CD8-positive, alpha-beta memory T cell (primary cell): ENCODE measurements at regions not wholly inside any gene's neighbourhood (a gene's known extent, or its start where the extent isn't known, plus 50 kb on each side); places are given as distances from the start of the nearest gene placed in this dataset.
A peak's percentile ranks its signal among the peaks of the same experiment; 100 is the strongest.

ENCODE experiments used
- CTCF ChIA-PET: fragments of 350-600 bp; sonication (Branson Sonifier 250); formaldehyde crosslinking; loops from one replicate; lab custom pipeline; 2021; ENCODE audit warnings: antibody characterized with exemption; lab: Charles Lee
- POLR2A ChIA-PET: fragments of 350-600 bp; sonication (Branson Sonifier 250); formaldehyde crosslinking; loops from one replicate; lab custom pipeline; 2021; ENCODE audit warnings: antibody characterized with exemption; lab: Charles Lee
- DNase-seq, 5 donors: peaks; one replicate each; pipeline versions ENCODE4 v3.0.0 to v3.0.0-alpha.2; 2020 to 2022; ENCODE audit warnings: mixed read lengths in 1 of 5
- H3K27ac ChIP-seq: one replicate; pipeline ENCODE4 v1.7.0; 2013; ENCODE audit warnings: low read depth, mild to moderate bottlenecking, low read length, moderate library complexity
- H3K27me3 ChIP-seq: 2 replicates; pipeline ENCODE4 v1.7.0; 2013; ENCODE audit warnings: low read length, mild to moderate bottlenecking; ENCODE audit not compliant: insufficient read depth, poor library complexity, severe bottlenecking
- H3K36me3 ChIP-seq: 2 replicates; pipeline ENCODE4 v1.7.0; 2013; ENCODE audit warnings: mild to moderate bottlenecking, low read length, moderate library complexity; ENCODE audit not compliant: insufficient read depth
- H3K4me1 ChIP-seq: 2 replicates; pipeline ENCODE4 v1.7.0; 2013; ENCODE audit warnings: mild to moderate bottlenecking, low read length, moderate library complexity; ENCODE audit not compliant: insufficient read depth
- H3K4me3 ChIP-seq: 2 replicates; pipeline ENCODE4 v1.7.0; 2013; ENCODE audit warnings: mild to moderate bottlenecking, low read length
- H3K9me3 ChIP-seq: 2 replicates; pipeline ENCODE4 v1.7.0; 2013; ENCODE audit warnings: mild to moderate bottlenecking, low read length
- H3K27ac Mint-ChIP-seq, 8 donors: one replicate each; pipeline ENCODE4 v1.8.0; 2020 to 2021; ENCODE audit warnings: mixed read lengths in 8 of 8, mild to moderate bottlenecking in 6 of 8, inconsistent platforms in 3 of 8, moderate library complexity in 3 of 8
- H3K27me3 Mint-ChIP-seq, 2 donors: one replicate each; pipeline ENCODE4 v1.8.0; 2020 to 2021; ENCODE audit warnings: mixed read lengths in 2 of 2, mild to moderate bottlenecking in 1 of 2, moderate library complexity in 1 of 2
- H3K36me3 Mint-ChIP-seq, 3 donors: one replicate each; pipeline ENCODE4 v1.8.0; 2020 to 2021; ENCODE audit warnings: mixed read lengths in 3 of 3, inconsistent platforms in 1 of 3, mild to moderate bottlenecking in 1 of 3
- H3K4me1 Mint-ChIP-seq, 3 donors: one replicate each; pipeline ENCODE4 v1.8.0; 2020 to 2021; ENCODE audit warnings: mixed read lengths in 3 of 3, inconsistent platforms in 1 of 3, mild to moderate bottlenecking in 1 of 3
- H3K4me3 Mint-ChIP-seq, 7 donors: one replicate each; pipeline ENCODE4 v1.8.0; 2020 to 2021; ENCODE audit warnings: mixed read lengths in 7 of 7, mild to moderate bottlenecking in 6 of 7, moderate library complexity in 4 of 7, inconsistent platforms in 2 of 7
- H3K9me3 Mint-ChIP-seq, 5 donors: one replicate each; pipeline ENCODE4 v1.8.0; 2020 to 2022; ENCODE audit warnings: mixed read lengths in 5 of 5, mild to moderate bottlenecking in 3 of 5, moderate library complexity in 2 of 5, inconsistent platforms in 1 of 5

- ChIA-PET POLR2A (no interaction called here), CTCF (interaction anchor here (1.0 kb wide), 1 partner anchor 27 kb away, joined by 3 read pairs; no protein-coding TSS in a partner anchor)
- DNase-seq = no peak
- Mint-ChIP-seq H3K9me3 (no peaks in the 10 kb centered on the region), H3K36me3 (no peaks in the 10 kb centered on the region), H3K4me1 (no peaks in the 10 kb centered on the region), H3K27ac (no peak overlapping the region), H3K27me3 (peaks cover 0 to 4% of the 10 kb centered on the region in 2 donors), H3K4me3 (no peak overlapping the region)
- H3K4me3 ChIP-seq = no peak overlapping the region
- no peaks in the 10 kb centered on the region for H3K36me3 ChIP-seq
- no peaks in the 10 kb centered on the region for H3K27me3 ChIP-seq
- no peaks in the 10 kb centered on the region for H3K4me1 ChIP-seq
- no peak overlapping the region for H3K27ac ChIP-seq
- H3K9me3 ChIP-seq = no peaks in the 10 kb centered on the region
Observed at GRCh38 chr16:85525420-85526184, 87.5 kb upstream of the GSE1 start.

- Mint-ChIP-seq H3K9me3 (no peaks in the 10 kb centered on the region), H3K4me1 (no peaks in the 10 kb centered on the region), H3K4me3 (no peak overlapping the region), H3K27me3 (peaks cover 0 to 4% of the 10 kb centered on the region in 2 donors), H3K27ac (peak overlapping the region in 1 of 8 donors; percentile 33), H3K36me3 (no peaks in the 10 kb centered on the region)
- no peaks in the 10 kb centered on the region for H3K9me3 ChIP-seq
- POLR2A ChIA-PET = no interaction called here
- no peaks in the 10 kb centered on the region for H3K36me3 ChIP-seq
- CTCF ChIA-PET = interaction anchor here (1.0 kb wide), 1 partner anchor 26 kb away, joined by 3 read pairs; no protein-coding TSS in a partner anchor
- H3K27me3 ChIP-seq = no peaks in the 10 kb centered on the region
- H3K4me3 ChIP-seq = no peak overlapping the region
- no peaks in the 10 kb centered on the region for H3K4me1 ChIP-seq
- H3K27ac ChIP-seq = no peak overlapping the region
- DNase-seq = no peak
Observed at GRCh38 chr16:85526185-85526974, 86.7 kb upstream of the GSE1 start.

- no peak overlapping the region for H3K4me3 Mint-ChIP-seq
Observed at GRCh38 chr16:85527042-85527766, 85.9 kb upstream of the GSE1 start.

GRCh38 chr16:85527767-85528297 lies 85.3 kb upstream of the GSE1 start:
- Mint-ChIP-seq H3K27me3 (peaks cover 0 to 4% of the 10 kb centered on the region in 2 donors), H3K9me3 (no peaks in the 10 kb centered on the region), H3K4me3 (no peak overlapping the region), H3K36me3 (no peaks in the 10 kb centered on the region), H3K27ac (no peak overlapping the region), H3K4me1 (no peaks in the 10 kb centered on the region)
- ChIA-PET POLR2A (no interaction called here), CTCF (interaction anchor here (1.1 to 2.8 kb wide), 5 partner anchors 22 to 99 kb away, joined by 3 to 11 read pairs (median 5); no protein-coding TSS in a partner anchor)
- no peak overlapping the region for H3K4me3 ChIP-seq
- no peaks in the 10 kb centered on the region for H3K9me3 ChIP-seq
- no peak for DNase-seq
- H3K27me3 ChIP-seq = no peaks in the 10 kb centered on the region
- H3K27ac ChIP-seq = no peak overlapping the region
- no peaks in the 10 kb centered on the region for H3K36me3 ChIP-seq
- H3K4me1 ChIP-seq = no peaks in the 10 kb centered on the region

More at GRCh38 chr16:85527042-85527766, 85.9 kb upstream of the GSE1 start:
- Mint-ChIP-seq H3K9me3 (no peaks in the 10 kb centered on the region), H3K36me3 (no peaks in the 10 kb centered on the region), H3K27ac (no peak overlapping the region), H3K4me1 (no peaks in the 10 kb centered on the region), H3K27me3 (peaks cover 0 to 4% of the 10 kb centered on the region in 2 donors)
- ChIA-PET CTCF (no interaction called here), POLR2A (no interaction called here)
- Histone ChIP-seq H3K27me3 (no peaks in the 10 kb centered on the region), H3K4me1 (no peaks in the 10 kb centered on the region), H3K36me3 (no peaks in the 10 kb centered on the region), H3K27ac (no peak overlapping the region), H3K9me3 (no peaks in the 10 kb centered on the region), H3K4me3 (no peak overlapping the region)
- no peak for DNase-seq

GRCh38 chr16:85528528-85529387 lies 84.4 kb upstream of the GSE1 start:
- CTCF ChIA-PET = interaction anchor here (1.1 to 2.8 kb wide), 12 partner anchors 17 to 100 kb away, joined by 3 to 11 read pairs (median 4); partner anchors contain the start of gene GSE1
- Mint-ChIP-seq H3K36me3 (no peaks in the 10 kb centered on the region), H3K9me3 (no peaks in the 10 kb centered on the region), H3K27me3 (peaks cover 0 to 4% of the 10 kb centered on the region in 2 donors), H3K4me1 (no peaks in the 10 kb centered on the region), H3K27ac (peak overlapping the region in 1 of 8 donors; percentile 29), H3K4me3 (no peak overlapping the region)
- Histone ChIP-seq H3K27me3 (no peaks in the 10 kb centered on the region), H3K36me3 (no peaks in the 10 kb centered on the region), H3K4me3 (no peak overlapping the region), H3K27ac (peak overlapping the region; percentile 51), H3K4me1 (no peaks in the 10 kb centered on the region), H3K9me3 (no peaks in the 10 kb centered on the region)
- POLR2A ChIA-PET = interaction anchor here (0.8 kb wide), 1 partner anchor 85 kb away, joined by 3 read pairs; the partner anchor contains the start of gene GSE1
- DNase-seq = peak in 2 of 5 donors; percentile 9 to 13

GRCh38 chr16:85529489-85530369 lies 83.4 kb upstream of the GSE1 start:
- no peak overlapping the region for H3K27ac Mint-ChIP-seq
- no peaks in the 10 kb centered on the region for H3K4me1 Mint-ChIP-seq
- POLR2A ChIA-PET = interaction anchor here (0.8 to 0.9 kb wide), 2 partner anchors 24 to 84 kb away, joined by 3 read pairs; partner anchors contain the start of gene GSE1
- CTCF ChIA-PET = interaction anchor here (1.3 to 2.8 kb wide), 10 partner anchors 20 to 87 kb away, joined by 3 to 11 read pairs (median 5); partner anchors contain the start of gene GSE1
- no peaks in the 10 kb centered on the region for H3K36me3 Mint-ChIP-seq
- Histone ChIP-seq H3K9me3 (no peaks in the 10 kb centered on the region), H3K36me3 (no peaks in the 10 kb centered on the region), H3K27me3 (no peaks in the 10 kb centered on the region), H3K4me1 (no peaks in the 10 kb centered on the region), H3K4me3 (no peak overlapping the region), H3K27ac (peak overlapping the region; percentile 51)
- peaks cover 0 to 4% of the 10 kb centered on the region in 2 donors for H3K27me3 Mint-ChIP-seq
- no peak overlapping the region for H3K4me3 Mint-ChIP-seq
- DNase-seq = no peak
- no peaks in the 10 kb centered on the region for H3K9me3 Mint-ChIP-seq
